A673 (cell line): ENCODE measurements at regions not wholly inside any gene's neighbourhood (a gene's known extent, or its start where the extent isn't known, plus 50 kb on each side); places are given as distances from the start of the nearest gene placed in this dataset.

Experiments
- BruUV-seq: library from RNA; stranded (reverse); fragments of 400-500 nt; replicated peaks from 2 replicates; lab custom pipeline; 2021; lab: Mats Ljungman, UMichigan
- CTCF ChIA-PET: fragments of 300-600 bp; sonication (Branson Sonifier 250); formaldehyde crosslinking; loops from one replicate; lab custom pipeline; 2022; ENCODE audit warnings: antibody characterized with exemption; lab: Charles Lee
- POLR2A ChIA-PET: fragments of 300-600 bp; sonication (Branson Sonifier 250); formaldehyde crosslinking; loops from one replicate; lab custom pipeline; 2022; ENCODE audit warnings: antibody characterized with exemption; ENCODE audit not compliant: low non-redundant PET; lab: Charles Lee
- DNase-seq: peaks from one replicate; pipeline ENCODE4 v3.0.0-alpha.2; 2015; ENCODE audit warnings: low spot score
- H3K27ac ChIP-seq: fragments of 200-600 bp; sonication (generic); 2 replicates; pipeline ENCODE4 v1.5.1; 2016; ENCODE audit warnings: mixed run types, low read depth, mild to moderate bottlenecking, mixed read lengths, antibody characterized with exemption, low read length; ENCODE audit not compliant: poor library complexity, severe bottlenecking
- H3K27me3 ChIP-seq: fragments of 200-600 bp; sonication (generic); replicated peaks from 2 replicates; pipeline ENCODE4 v1.6.1; 2017; ENCODE audit warnings: mixed run types, low read depth, mild to moderate bottlenecking, mixed read lengths, antibody characterized with exemption, low read length; ENCODE audit not compliant: insufficient read depth, poor library complexity
- H3K36me3 ChIP-seq: fragments of 200-600 bp; sonication (generic); 2 replicates; pipeline ENCODE4 v1.6.1; 2016; ENCODE audit warnings: mixed run types, mild to moderate bottlenecking, mixed read lengths, antibody characterized with exemption, low read length; ENCODE audit not compliant: insufficient read depth, poor library complexity, severe bottlenecking
- H3K4me1 ChIP-seq: fragments of 200-600 bp; sonication (generic); 2 replicates; pipeline ENCODE4 v1.6.1; 2017; ENCODE audit warnings: mixed run types, mild to moderate bottlenecking, mixed read lengths, antibody characterized with exemption, low read length; ENCODE audit not compliant: insufficient read depth, poor library complexity, severe bottlenecking
- H3K4me3 ChIP-seq: fragments of 200-600 bp; sonication (generic); 2 replicates; pipeline ENCODE4 v1.5.1; 2016; ENCODE audit warnings: low read depth, mixed run types, mild to moderate bottlenecking, mixed read lengths, low read length; ENCODE audit not compliant: poor library complexity, severe bottlenecking
- H3K9me3 ChIP-seq: fragments of 200-600 bp; sonication (generic); 2 replicates; pipeline ENCODE4 v1.6.1; 2016; ENCODE audit warnings: mixed run types, low read depth, mild to moderate bottlenecking, mixed read lengths, antibody characterized with exemption, low read length; ENCODE audit not compliant: poor library complexity, severe bottlenecking
- EZH2 ChIP-seq: fragments of 200-600 bp; sonication (generic); IDR thresholded peaks from 2 replicates; pipeline ENCODE4 v1.6.1; 2017; ENCODE audit warnings: borderline replicate concordance, low read depth, mild to moderate bottlenecking, mixed read lengths, antibody characterized with exemption, low read length; ENCODE audit not compliant: poor library complexity, severe bottlenecking
- intact Hi-C: fragments of 100-400 bp; cut with micrococcal nuclease; formaldehyde crosslinking; loops from one replicate; pipeline ENCODE4 v1.10.0; 2022; ENCODE audit not compliant: unreplicated experiment
- TF ChIP-seq, protein P1 (sequence below): fragments of 300-800, 200-600 bp; sonication (generic); conservative IDR thresholded peaks from 2 replicates; pipeline ENCODE4 v1.5.1; 2017; ENCODE audit warnings: low read depth, mild to moderate bottlenecking, antibody characterized with exemption, low read length, moderate library complexity, mixed read lengths

DNA sequence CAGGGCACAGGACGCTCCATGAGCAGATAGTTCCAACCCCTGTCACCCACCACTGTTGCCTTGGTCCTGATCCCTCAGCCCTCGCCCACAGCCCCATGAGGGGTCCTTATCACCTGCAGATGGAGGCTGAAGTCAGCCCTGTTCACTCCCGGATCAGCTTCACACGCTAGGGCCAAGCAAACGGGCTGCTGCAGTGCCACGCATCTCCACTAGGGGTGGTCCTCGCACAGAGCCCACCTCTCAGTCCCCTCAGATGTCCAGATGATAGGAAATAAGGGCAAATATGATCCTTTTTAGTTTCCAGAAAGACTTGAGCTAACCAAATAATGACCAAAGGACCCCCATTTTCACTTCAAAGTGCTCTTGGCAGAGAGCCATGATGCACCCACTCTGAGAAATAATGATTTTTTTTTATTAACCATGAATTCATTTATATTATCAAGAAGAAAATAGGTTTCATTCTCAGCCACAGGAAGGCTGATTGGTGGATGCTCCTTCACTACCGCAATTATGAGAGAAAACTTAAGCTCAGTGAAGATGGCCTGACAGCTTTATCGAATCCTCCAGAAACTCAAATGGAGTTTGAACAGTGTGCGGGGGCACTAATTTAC, 71.9 kb upstream of the KLHL29 start:
- intact Hi-C loops: no loop called here
- no peaks in the 10 kb centered on the region for H3K9me3 ChIP-seq
- no peaks in the 10 kb centered on the region for H3K36me3 ChIP-seq
- ChIA-PET POLR2A (no interaction called here), CTCF (interaction anchor here (0.6 kb wide), 1 partner anchor 12 kb away, joined by 11 read pairs; no protein-coding TSS in a partner anchor)
- H3K27me3 ChIP-seq: peaks cover 23% of the 10 kb centered on the region
- peak; percentile 55 for DNase-seq
- no TSS peak for BruUV-seq
- TF ChIP-seq EZH2: no peak
- TF ChIP-seq, protein P1, sequence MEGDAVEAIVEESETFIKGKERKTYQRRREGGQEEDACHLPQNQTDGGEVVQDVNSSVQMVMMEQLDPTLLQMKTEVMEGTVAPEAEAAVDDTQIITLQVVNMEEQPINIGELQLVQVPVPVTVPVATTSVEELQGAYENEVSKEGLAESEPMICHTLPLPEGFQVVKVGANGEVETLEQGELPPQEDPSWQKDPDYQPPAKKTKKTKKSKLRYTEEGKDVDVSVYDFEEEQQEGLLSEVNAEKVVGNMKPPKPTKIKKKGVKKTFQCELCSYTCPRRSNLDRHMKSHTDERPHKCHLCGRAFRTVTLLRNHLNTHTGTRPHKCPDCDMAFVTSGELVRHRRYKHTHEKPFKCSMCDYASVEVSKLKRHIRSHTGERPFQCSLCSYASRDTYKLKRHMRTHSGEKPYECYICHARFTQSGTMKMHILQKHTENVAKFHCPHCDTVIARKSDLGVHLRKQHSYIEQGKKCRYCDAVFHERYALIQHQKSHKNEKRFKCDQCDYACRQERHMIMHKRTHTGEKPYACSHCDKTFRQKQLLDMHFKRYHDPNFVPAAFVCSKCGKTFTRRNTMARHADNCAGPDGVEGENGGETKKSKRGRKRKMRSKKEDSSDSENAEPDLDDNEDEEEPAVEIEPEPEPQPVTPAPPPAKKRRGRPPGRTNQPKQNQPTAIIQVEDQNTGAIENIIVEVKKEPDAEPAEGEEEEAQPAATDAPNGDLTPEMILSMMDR: peak; percentile 93
- no peak overlapping the region for H3K4me3 ChIP-seq
- H3K4me1 ChIP-seq: no peaks in the 10 kb centered on the region
- no peak overlapping the region for H3K27ac ChIP-seq

DNA sequence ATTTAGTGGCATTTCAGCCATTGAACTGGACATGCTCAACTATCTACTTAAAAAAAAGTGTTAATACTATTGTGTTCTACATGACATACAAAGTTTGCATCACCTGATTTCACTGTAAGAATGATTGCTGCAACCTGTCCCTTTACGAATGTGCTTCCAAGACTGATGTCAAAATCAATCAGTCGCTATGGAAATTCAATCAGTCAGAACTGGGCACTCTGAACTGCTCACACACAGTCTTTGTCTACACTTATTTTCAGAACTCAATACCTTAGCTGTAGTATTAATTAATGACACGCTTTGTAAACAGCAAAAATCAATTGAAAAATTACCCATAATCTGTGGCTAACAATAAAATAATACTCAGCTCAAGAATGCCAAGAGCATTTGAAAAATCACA, 70.3 kb upstream of the KLHL29 start:
- H3K4me3 ChIP-seq: no peak overlapping the region
- intact Hi-C loops: no loop called here
- H3K9me3 ChIP-seq: no peaks in the 10 kb centered on the region
- peaks cover 28% of the 10 kb centered on the region for H3K27me3 ChIP-seq
- TF ChIP-seq EZH2: no peak
- TF ChIP-seq, protein P1: no peak
- H3K4me1 ChIP-seq: no peaks in the 10 kb centered on the region
- no peak overlapping the region for H3K27ac ChIP-seq
- POLR2A ChIA-PET: no interaction called here
- CTCF ChIA-PET: no interaction called here
- H3K36me3 ChIP-seq: no peaks in the 10 kb centered on the region
- no TSS peak for BruUV-seq
- no peak for DNase-seq

DNA sequence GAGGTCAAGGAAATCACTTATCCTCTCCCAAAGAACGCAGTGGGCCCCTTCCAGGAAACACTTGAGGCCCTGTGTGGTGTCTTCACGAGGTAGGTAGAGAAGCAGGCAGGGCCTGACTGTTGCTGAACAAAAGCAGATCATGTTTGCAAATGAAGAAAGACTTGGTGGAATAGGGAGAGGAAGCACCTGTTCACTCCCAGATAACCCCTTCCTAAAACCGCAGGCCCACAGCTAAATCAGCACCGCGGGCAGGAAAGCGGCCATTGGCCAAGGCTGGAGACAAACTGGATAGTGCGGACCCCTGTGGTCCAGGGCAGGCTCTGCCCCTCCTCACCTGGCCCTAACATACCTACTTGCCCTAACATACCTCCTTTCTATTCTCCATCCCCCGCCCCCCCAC, 64.9 kb upstream of the KLHL29 start:
- CTCF ChIA-PET: no interaction called here
- POLR2A ChIA-PET: no interaction called here

More for the DNA sequence above, 64.9 kb upstream of the KLHL29 start:
- no peak overlapping the region for H3K4me3 ChIP-seq
- no peak for DNase-seq
- intact Hi-C loops: no loop called here
- no peaks in the 10 kb centered on the region for H3K4me1 ChIP-seq
- TF ChIP-seq, protein P1: no peak
- no peak for TF ChIP-seq EZH2
- no peak overlapping the region for H3K27ac ChIP-seq
- H3K9me3 ChIP-seq: no peaks in the 10 kb centered on the region
- BruUV-seq: no TSS peak
- no peaks in the 10 kb centered on the region for H3K36me3 ChIP-seq
- peaks cover 41% of the 10 kb centered on the region for H3K27me3 ChIP-seq
